ENCODE measurements at regions not wholly inside any gene's neighbourhood (a gene's known extent, or its start where the extent isn't known, plus 50 kb on each side); places are given as distances from the start of the nearest gene placed in this dataset.
"Not testable (repeated sequence)": the region's sequence is repeated elsewhere in the genome, so short reads cannot be mapped to it uniquely, and the experiment has no call there.

DNA sequence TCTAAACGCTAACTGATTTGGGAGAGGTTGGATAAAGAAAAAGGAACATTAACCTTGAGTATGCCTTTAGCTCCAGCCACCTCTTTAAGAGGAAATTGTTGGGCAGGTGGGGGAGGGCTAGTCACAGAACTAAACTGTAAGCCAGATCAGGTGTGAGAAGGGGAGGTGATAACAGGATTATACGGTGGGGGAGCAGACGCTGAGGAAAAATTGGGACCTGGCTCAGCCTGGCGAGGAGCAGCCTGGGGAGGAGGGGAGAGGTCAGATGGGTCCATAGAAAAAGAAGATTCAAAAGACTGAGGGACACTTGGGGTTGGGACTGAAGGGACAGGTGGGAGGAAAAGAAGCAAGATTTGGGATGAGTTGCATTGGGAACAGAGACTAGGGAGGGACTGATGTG is 558.0 kb downstream of the ADGRL2 start:
- H3K36me3 Mint-ChIP-seq; intact Hi-C loops (cut with micrococcal nuclease); H3K4me1 Mint-ChIP-seq; ATAC-seq; H3K27ac ChIP-seq (ENCODE audit: low read depth, low read length); H3K4me3 Mint-ChIP-seq; H3K27me3 Mint-ChIP-seq; H3K4me3 ChIP-seq (ENCODE audit: low read length); H3K4me1 ChIP-seq (ENCODE audit: control insufficient read depth in 2 of 2, insufficient read depth in 2 of 2, low read length in 2 of 2); CTCF ChIA-PET; H3K36me3 ChIP-seq (ENCODE audit: control insufficient read depth in 2 of 3, insufficient read depth in 3 of 3, low read length in 3 of 3); H3K9me3 Mint-ChIP-seq; H3K27me3 ChIP-seq (ENCODE audit: control insufficient read depth in 2 of 2, insufficient read depth in 2 of 2, low read length in 2 of 2); H3K9me3 ChIP-seq (ENCODE audit: control insufficient read depth in 2 of 3, low read length in 3 of 3); H3K27ac Mint-ChIP-seq; DNase-seq: not testable (repeated sequence)
- POLR2A ChIA-PET, result interaction anchor here (0.6 kb wide), 1 partner anchor 1053 kb away, joined by 3 read pairs; no protein-coding TSS in a partner anchor

DNA sequence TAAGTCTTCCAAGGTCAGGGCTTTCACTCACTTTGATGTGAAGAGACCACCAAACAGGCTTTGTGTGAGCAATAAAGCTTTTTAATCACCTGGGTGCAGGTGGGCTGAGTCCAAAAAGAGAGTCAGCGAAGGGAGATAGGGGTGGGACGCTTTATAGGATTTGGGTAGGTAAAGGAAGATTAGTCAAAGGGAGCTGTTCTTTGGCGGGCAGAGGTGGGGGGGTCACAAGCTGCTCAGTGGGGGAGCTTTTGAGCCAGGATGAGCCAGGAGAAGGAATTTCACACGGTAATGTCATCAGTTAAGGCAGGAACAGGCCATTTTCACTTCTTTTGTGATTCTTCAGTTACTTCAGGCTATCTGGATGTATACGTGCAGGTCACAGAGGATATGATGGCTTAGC is 553.8 kb downstream of the ADGRL2 start:
- ATAC-seq; H3K36me3 Mint-ChIP-seq; DNase-seq; H3K9me3 ChIP-seq (ENCODE audit: control insufficient read depth in 2 of 3, low read length in 3 of 3); H3K27ac ChIP-seq (ENCODE audit: low read depth, low read length); intact Hi-C loops (cut with micrococcal nuclease); H3K4me3 ChIP-seq (ENCODE audit: low read length); H3K36me3 ChIP-seq (ENCODE audit: control insufficient read depth in 2 of 3, insufficient read depth in 3 of 3, low read length in 3 of 3); H3K27ac Mint-ChIP-seq; H3K4me1 Mint-ChIP-seq; H3K27me3 ChIP-seq (ENCODE audit: control insufficient read depth in 2 of 2, insufficient read depth in 2 of 2, low read length in 2 of 2); H3K4me1 ChIP-seq (ENCODE audit: control insufficient read depth in 2 of 2, insufficient read depth in 2 of 2, low read length in 2 of 2); H3K9me3 Mint-ChIP-seq; H3K4me3 Mint-ChIP-seq; CTCF ChIA-PET; H3K27me3 Mint-ChIP-seq; POLR2A ChIA-PET: not testable (repeated sequence)

DNA sequence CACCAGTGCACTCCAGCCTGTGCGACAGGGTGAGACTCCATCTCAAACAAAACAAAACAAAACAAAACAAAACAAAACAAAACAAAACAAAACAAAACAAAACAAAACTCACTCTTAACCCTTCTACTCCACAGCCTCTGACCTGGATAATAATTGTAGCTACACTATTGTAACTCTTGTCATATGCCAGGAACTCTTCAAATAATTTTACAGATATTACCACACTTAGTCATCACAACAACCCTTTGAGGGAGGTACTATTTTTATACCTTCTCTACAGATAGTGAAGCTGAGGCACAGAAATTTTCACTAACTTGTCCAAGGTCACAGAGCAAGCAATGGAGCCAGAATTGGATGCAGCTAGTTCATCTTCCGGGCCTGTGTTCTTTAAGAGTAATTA is 547.8 kb downstream of the ADGRL2 start:
- Mint-ChIP-seq H3K27ac (no peak overlapping the region), H3K4me3 (no peak overlapping the region), H3K36me3 (no peaks in the 10 kb centered on the region), H3K4me1 (no peaks in the 10 kb centered on the region), H3K9me3 (peaks cover 0 to 12% (median 3%) of the 10 kb centered on the region in 11 donors), H3K27me3 (no peaks in the 10 kb centered on the region)
- no peak overlapping the region for H3K4me3 ChIP-seq (ENCODE audit: low read length)
- no peaks in the 10 kb centered on the region for H3K9me3 ChIP-seq (ENCODE audit: control insufficient read depth in 2 of 3, low read length in 3 of 3)
- no peaks in the 10 kb centered on the region for H3K27me3 ChIP-seq (ENCODE audit: control insufficient read depth in 2 of 2, insufficient read depth in 2 of 2, low read length in 2 of 2)
- intact Hi-C loops (cut with micrococcal nuclease), result no loop called here
- ATAC-seq (no peak), DNase-seq (no peak)
- ChIA-PET CTCF (no interaction called here), POLR2A (no interaction called here)
- H3K4me1 ChIP-seq (ENCODE audit: control insufficient read depth in 2 of 2, insufficient read depth in 2 of 2, low read length in 2 of 2), result no peaks in the 10 kb centered on the region
- H3K36me3 ChIP-seq (ENCODE audit: control insufficient read depth in 2 of 3, insufficient read depth in 3 of 3, low read length in 3 of 3), result no peaks in the 10 kb centered on the region
- H3K27ac ChIP-seq (ENCODE audit: low read depth, low read length), result no peak overlapping the region

DNA sequence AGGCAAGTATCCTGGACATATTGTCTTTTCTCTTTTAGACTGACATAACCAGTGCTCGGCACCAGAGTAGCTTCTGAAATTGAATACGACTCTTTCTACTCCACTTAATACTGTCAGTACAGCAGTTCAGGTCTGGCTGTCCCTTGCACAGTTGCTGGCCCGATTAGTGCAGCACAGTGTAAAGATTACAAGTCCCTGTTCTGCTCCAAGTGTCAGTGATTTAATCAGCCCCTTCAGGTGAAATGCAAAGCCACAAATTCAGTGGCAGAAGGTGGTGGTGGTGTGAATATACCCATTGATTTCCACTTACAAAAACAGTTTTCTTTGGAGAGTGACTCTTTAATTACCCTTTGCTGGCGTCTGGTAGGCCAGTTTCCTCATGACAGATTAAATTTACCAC is 545.4 kb downstream of the ADGRL2 start:
- H3K4me3 ChIP-seq (ENCODE audit: low read length), result no peak overlapping the region

DNA sequence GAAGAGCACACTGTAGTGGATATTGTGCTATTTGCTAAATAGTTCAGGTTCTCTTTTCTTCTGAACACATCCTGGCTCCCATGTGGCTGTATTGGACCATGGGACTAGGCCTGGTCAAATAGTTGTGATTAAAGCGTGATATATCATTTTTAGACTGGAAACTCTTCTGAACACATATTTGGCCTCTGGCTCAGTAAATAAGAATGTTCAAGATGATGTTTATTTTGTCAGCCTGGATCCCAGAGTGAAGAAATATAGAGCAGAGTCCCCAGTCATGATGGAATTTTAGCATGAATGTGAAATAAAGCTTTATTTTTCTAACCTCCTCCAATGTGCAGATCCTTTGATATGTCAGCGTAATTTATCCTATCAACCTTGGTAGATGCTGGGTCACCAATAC is 542.6 kb downstream of the ADGRL2 start:
- intact Hi-C loops (cut with micrococcal nuclease), result no loop called here
- no peaks in the 10 kb centered on the region for H3K9me3 ChIP-seq (ENCODE audit: control insufficient read depth in 2 of 3, low read length in 3 of 3)
- no peaks in the 10 kb centered on the region for H3K27me3 ChIP-seq (ENCODE audit: control insufficient read depth in 2 of 2, insufficient read depth in 2 of 2, low read length in 2 of 2)
- Mint-ChIP-seq H3K9me3 (peaks cover 0 to 4% (median 0%) of the 10 kb centered on the region in 11 donors), H3K27me3 (peaks cover 0 to 5% (median 0%) of the 10 kb centered on the region in 5 donors), H3K27ac (no peak overlapping the region), H3K4me1 (no peaks in the 10 kb centered on the region), H3K4me3 (no peak overlapping the region), H3K36me3 (no peaks in the 10 kb centered on the region)
- H3K4me3 ChIP-seq (ENCODE audit: low read length), result no peak overlapping the region
- DNase-seq (no peak), ATAC-seq (no peak)
- no peaks in the 10 kb centered on the region for H3K4me1 ChIP-seq (ENCODE audit: control insufficient read depth in 2 of 2, insufficient read depth in 2 of 2, low read length in 2 of 2)
- POLR2A ChIA-PET, result no interaction called here
- no peak overlapping the region for H3K27ac ChIP-seq (ENCODE audit: low read depth, low read length)
- H3K36me3 ChIP-seq (ENCODE audit: control insufficient read depth in 2 of 3, insufficient read depth in 3 of 3, low read length in 3 of 3), result no peaks in the 10 kb centered on the region
- CTCF ChIA-PET, result no interaction called here

More for the DNA sequence above, 545.4 kb downstream of the ADGRL2 start:
- H3K27ac ChIP-seq (ENCODE audit: low read depth, low read length), result no peak overlapping the region
- Mint-ChIP-seq H3K4me3 (no peak overlapping the region), H3K4me1 (no peaks in the 10 kb centered on the region), H3K27me3 (no peaks in the 10 kb centered on the region), H3K27ac (no peak overlapping the region), H3K9me3 (peaks cover 0 to 12% (median 3%) of the 10 kb centered on the region in 11 donors), H3K36me3 (no peaks in the 10 kb centered on the region)
- DNase-seq (no peak), ATAC-seq (no peak)
- H3K27me3 ChIP-seq (ENCODE audit: control insufficient read depth in 2 of 2, insufficient read depth in 2 of 2, low read length in 2 of 2), result no peaks in the 10 kb centered on the region
- POLR2A ChIA-PET, result no interaction called here
- CTCF ChIA-PET, result no interaction called here
- H3K4me1 ChIP-seq (ENCODE audit: control insufficient read depth in 2 of 2, insufficient read depth in 2 of 2, low read length in 2 of 2), result no peaks in the 10 kb centered on the region
- intact Hi-C loops (cut with micrococcal nuclease), result no loop called here
- no peaks in the 10 kb centered on the region for H3K9me3 ChIP-seq (ENCODE audit: control insufficient read depth in 2 of 3, low read length in 3 of 3)
- no peaks in the 10 kb centered on the region for H3K36me3 ChIP-seq (ENCODE audit: control insufficient read depth in 2 of 3, insufficient read depth in 3 of 3, low read length in 3 of 3)

DNA sequence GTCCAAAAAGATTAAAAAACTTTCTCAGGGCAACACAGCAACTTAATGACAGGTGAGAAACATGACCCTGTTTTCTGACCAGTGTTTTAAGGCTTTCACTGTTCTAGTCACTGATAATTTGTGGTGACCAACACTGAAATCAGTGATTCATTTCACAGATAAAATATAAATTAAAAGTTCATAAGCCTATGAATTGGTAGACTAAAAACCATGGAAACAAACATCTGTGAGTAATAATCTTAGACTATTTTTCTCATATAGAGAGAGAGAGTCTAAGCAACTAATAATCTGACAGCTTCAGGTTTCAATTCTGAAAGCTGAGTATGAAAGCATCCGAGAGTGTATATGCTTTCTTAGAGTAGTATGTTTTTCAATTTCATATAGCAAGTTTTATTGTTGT is 536.9 kb downstream of the ADGRL2 start:
- no peaks in the 10 kb centered on the region for H3K4me1 ChIP-seq (ENCODE audit: control insufficient read depth in 2 of 2, insufficient read depth in 2 of 2, low read length in 2 of 2)
- POLR2A ChIA-PET, result no interaction called here
- ATAC-seq, result no peak

DNA sequence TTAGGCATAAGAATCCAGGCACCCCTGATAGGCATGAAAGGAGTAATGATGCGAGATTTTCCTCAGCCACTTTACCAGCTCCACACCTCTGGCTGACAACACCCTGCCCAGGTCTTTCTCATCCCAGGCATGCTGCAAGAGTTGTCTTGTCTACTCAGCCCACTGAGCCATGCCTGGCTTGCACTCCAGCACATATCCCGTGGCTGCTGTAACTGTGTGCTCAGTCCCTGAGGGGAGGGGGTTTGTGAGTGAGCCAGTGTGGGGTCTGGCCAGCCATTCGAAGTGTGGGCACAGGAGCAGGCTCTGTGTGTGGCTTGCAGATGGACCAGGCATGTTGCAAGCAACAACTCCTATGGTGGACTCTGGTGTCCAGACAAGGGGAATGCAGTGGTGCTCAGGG is 529.6 kb downstream of the ADGRL2 start:
- no peaks in the 10 kb centered on the region for H3K36me3 Mint-ChIP-seq
- H3K4me1 ChIP-seq (ENCODE audit: control insufficient read depth in 2 of 2, insufficient read depth in 2 of 2, low read length in 2 of 2), result no peaks in the 10 kb centered on the region
- intact Hi-C loops (cut with micrococcal nuclease), result no loop called here
- no peak for DNase-seq
- peaks cover 0 to 17% (median 2%) of the 10 kb centered on the region in 11 donors for H3K9me3 Mint-ChIP-seq
- no peaks in the 10 kb centered on the region for H3K27me3 ChIP-seq (ENCODE audit: control insufficient read depth in 2 of 2, insufficient read depth in 2 of 2, low read length in 2 of 2)
- H3K27me3 Mint-ChIP-seq, result peaks cover 0 to 4% (median 0%) of the 10 kb centered on the region in 5 donors
- ChIA-PET POLR2A (no interaction called here), CTCF (no interaction called here)
- H3K27ac Mint-ChIP-seq, result no peak overlapping the region
- no peak overlapping the region for H3K27ac ChIP-seq (ENCODE audit: low read depth, low read length)
- H3K4me3 ChIP-seq (ENCODE audit: low read length), result no peak overlapping the region
- ATAC-seq, result no peak
- H3K4me1 Mint-ChIP-seq, result no peaks in the 10 kb centered on the region
- no peak overlapping the region for H3K4me3 Mint-ChIP-seq
- H3K36me3 ChIP-seq (ENCODE audit: control insufficient read depth in 2 of 3, insufficient read depth in 3 of 3, low read length in 3 of 3), result no peaks in the 10 kb centered on the region
- no peaks in the 10 kb centered on the region for H3K9me3 ChIP-seq (ENCODE audit: control insufficient read depth in 2 of 3, low read length in 3 of 3)

More for the DNA sequence above, 536.9 kb downstream of the ADGRL2 start:
- Histone ChIP-seq H3K36me3 (ENCODE audit: control insufficient read depth in 2 of 3, insufficient read depth in 3 of 3, low read length in 3 of 3) (no peaks in the 10 kb centered on the region), H3K27ac (ENCODE audit: low read depth, low read length) (no peak overlapping the region), H3K27me3 (ENCODE audit: control insufficient read depth in 2 of 2, insufficient read depth in 2 of 2, low read length in 2 of 2) (no peaks in the 10 kb centered on the region), H3K9me3 (ENCODE audit: control insufficient read depth in 2 of 3, low read length in 3 of 3) (no peaks in the 10 kb centered on the region), H3K4me3 (ENCODE audit: low read length) (no peak overlapping the region)
- intact Hi-C loops (cut with micrococcal nuclease), result no loop called here
- Mint-ChIP-seq H3K36me3 (peaks cover 0 to 4% (median 0%) of the 10 kb centered on the region in 5 donors), H3K4me3 (no peak overlapping the region), H3K9me3 (peaks cover 0 to 11% (median 0%) of the 10 kb centered on the region in 11 donors), H3K27me3 (peaks cover 0 to 12% (median 3%) of the 10 kb centered on the region in 5 donors), H3K27ac (no peak overlapping the region), H3K4me1 (peaks cover 0 to 7% (median 0%) of the 10 kb centered on the region in 7 donors)
- no peak for DNase-seq
- CTCF ChIA-PET, result no interaction called here
